K562 (cell line): ENCODE measurements at regions not wholly inside any gene's neighbourhood (a gene's known extent, or its start where the extent isn't known, plus 50 kb on each side); places are given as distances from the start of the nearest gene placed in this dataset.

ENCODE experiments used
- FOXM1 ChIP-seq, 2 experiments: fragments of 450-650 bp in 1 of 2; sonication (generic) in 1 of 2; formaldehyde crosslinking in 1 of 2; IDR thresholded peaks; 2 replicates each; pipeline versions ENCODE4 v1.6.1 to v1.9.0; 2017 to 2022; ENCODE audit warnings: low read depth in 2 of 2, mild to moderate bottlenecking in 2 of 2, missing genetic modification reagents in 1 of 2, moderate library complexity in 1 of 2
- NFE2 ChIP-seq: IDR thresholded peaks from 2 replicates; pipeline ENCODE4 v1.6.1; 2014; ENCODE audit warnings: antibody characterized with exemption, low read depth
- PCBP1 ChIP-seq: fragments of 200-400 bp; formaldehyde crosslinking; IDR thresholded peaks from 2 replicates; pipeline ENCODE4 v1.6.1; 2018; ENCODE audit warnings: mild to moderate bottlenecking, low read depth, low read length; ENCODE audit not compliant: poor library complexity, severe bottlenecking

DNA sequence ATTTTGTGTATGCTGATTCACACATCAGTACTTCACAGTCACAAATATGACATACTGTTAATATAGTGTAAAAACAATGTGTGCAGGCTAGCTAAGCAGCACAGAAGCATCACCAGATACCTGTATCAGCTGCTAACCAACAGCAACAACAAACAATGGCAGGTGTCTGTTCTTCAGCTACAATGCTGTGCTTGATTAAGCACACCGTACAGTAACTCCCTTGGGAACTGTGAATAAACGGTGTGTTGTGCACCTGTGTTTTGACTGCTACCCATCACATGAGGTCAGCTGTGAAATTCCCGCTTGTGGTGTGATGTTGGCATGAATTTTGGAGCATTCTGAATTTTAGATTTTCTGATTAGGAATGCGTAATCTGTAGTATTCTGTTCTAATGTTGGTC, 379.7 kb upstream of the FAT1 start:
- no peak for TF ChIP-seq NFE2
- no peak for TF ChIP-seq FOXM1 (IDR thresholded peaks at IDR 0.05; ENCODE audit: low read depth)
- no peak for TF ChIP-seq FOXM1 (CRISPR knock-in tag; IDR thresholded peaks at IDR 0.05; ENCODE audit: low read depth)
- TF ChIP-seq PCBP1, result no peak
